ENCODE measurements at regions not wholly inside any gene's neighbourhood (a gene's known extent, or its start where the extent isn't known, plus 50 kb on each side); places are given as distances from the start of the nearest gene placed in this dataset.

- TF ChIP-seq SIN3A (IDR thresholded peaks at IDR 0.05; ENCODE audit: borderline replicate concordance, insufficient read depth, low read length), result no peak
- TF ChIP-seq REST (IDR thresholded peaks at IDR 0.05; ENCODE audit: insufficient read depth in 1 of 2, low read depth in 2 of 2, low read length in 2 of 2), result no peak
Measured at GRCh38 chr9:82790875-82791274, 272.1 kb downstream of the RASEF start.

All from PFSK-1 (cell line).